GM03348 (cell line): ENCODE measurements at regions not wholly inside any gene's neighbourhood (a gene's known extent, or its start where the extent isn't known, plus 50 kb on each side); places are given as distances from the start of the nearest gene placed in this dataset.
"Not testable (repeated sequence)": the region's sequence is repeated elsewhere in the genome, so short reads cannot be mapped to it uniquely, and the experiment has no call there.

Source experiments
- DNase-seq: peaks from one replicate; pipeline ENCODE4 v3.0.0; 2012; ENCODE audit warnings: low spot score

DNA sequence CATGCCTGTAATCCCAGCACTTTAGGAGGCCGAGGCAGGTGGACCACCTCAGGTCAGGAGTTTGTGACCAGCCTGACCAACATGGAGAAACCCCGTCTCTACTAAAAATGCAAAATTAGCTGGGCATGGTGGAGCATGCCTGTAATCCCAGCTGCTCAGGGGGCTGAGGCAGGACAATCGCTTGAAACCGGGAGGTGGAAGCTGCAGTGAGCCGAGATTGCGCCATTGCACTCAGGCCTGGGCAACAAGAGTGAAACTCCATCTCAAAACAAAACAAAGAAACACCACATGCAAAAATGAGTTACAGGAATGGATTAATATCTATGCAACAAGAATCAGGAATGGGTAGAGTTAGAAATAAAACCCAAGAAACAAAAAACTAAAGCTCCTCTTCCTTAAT lies 462.3 kb upstream of the POM121L12 start:
- DNase-seq: not testable (repeated sequence)

DNA sequence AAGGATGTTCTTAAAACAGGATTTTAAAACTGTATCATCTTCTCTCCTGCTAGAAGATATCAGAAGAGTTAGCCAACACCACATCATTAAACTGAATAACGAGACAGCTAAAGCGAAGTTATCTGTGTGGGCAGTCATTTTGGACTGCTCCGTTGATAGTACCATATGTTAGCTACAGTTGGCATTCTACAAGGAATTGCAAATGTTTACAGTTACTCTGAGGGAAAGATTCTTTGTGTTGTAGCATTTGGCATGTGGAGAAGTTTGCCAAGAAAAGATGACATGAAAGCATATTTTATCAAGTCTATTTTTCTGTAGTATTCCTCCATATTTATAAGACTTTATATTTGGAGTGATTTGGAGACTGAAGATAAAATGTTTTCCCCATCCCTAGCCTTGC lies 464.4 kb upstream of the POM121L12 start:
- DNase-seq: no peak

DNA sequence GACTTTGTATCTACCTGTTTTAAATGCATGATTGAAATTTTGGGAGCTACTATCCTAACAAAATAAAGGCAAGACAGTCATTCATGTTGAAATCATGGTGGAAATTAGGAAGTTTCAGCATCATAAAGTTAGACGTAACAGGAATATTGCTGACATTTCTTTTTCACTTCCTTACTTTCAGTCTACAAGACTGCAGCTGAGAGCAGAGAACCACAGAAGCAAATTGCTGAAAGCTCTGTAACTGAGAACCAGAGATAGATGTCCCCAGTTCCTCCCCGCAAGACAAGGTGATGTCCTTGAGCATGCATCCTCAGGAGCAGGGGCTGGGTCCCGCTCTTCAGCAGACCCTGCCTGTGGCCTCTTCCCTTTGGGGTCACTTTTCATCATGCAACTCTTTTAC lies 466.3 kb upstream of the POM121L12 start:
- no peak for DNase-seq

DNA sequence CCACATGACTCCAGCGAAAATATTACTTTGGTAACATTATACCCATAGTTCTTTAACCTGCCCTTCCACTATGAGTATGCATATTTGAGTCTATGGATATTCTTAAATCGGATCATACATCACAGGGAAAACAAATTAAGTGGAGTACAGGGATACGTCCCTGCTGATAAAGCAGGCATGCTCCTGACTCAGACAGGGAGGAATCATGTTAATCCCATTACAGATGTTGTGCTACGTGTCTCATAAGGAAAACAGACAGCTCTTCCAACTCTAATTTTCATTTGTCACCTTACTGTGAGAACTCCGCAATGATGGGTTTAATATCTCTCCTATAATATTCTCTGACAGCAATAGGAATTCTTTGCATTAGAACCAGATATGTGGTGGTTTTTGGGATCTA lies 469.5 kb upstream of the POM121L12 start:
- DNase-seq: no peak

DNA sequence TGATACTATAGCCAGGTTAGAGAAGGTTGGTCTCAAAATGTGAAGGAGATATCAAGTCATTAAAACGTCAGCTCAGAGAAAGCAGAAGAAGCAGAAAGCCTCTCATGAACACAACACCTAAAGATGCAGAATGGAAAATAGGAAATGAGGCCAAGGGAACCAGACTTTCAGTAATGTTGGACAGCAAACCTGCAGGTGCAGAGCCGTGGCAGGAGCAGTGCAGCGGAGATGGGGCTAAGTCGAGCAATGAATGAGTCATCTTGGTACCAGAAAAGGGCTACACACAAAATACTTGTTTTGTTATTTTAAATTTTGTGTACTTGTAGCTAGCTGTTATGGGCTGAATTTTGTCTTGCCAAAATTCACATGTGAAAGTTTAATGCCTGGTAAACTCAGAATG lies 479.6 kb upstream of the POM121L12 start:
- DNase-seq: no peak

DNA sequence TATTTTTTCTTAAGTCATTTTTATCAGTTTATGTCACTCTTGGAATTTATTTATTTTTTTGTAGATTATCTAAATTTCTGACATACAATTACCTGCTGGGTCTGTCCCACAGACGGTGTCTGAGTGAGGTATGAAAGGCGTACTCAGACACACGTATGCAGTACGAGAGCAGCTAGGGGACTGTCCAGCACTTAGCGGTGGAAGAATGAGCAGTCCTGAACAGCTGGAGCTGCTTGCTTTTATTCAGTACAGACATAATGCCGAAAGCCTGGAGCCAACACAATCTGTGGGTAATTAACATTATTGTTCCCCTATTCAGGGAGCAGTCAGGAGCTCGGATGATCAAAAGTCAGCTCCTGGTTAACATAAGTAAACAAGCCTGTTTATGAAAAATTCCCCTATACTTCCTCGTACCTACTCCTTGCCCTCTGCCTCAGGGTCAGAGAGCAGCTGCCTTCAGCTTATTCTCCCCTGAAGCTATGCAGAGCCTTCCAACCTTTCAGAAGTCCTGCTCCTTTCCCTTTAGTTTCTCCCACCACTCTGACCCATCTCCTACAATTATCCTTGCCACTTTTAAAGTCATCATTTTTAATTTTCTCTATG lies 488.0 kb upstream of the POM121L12 start:
- no peak for DNase-seq

DNA sequence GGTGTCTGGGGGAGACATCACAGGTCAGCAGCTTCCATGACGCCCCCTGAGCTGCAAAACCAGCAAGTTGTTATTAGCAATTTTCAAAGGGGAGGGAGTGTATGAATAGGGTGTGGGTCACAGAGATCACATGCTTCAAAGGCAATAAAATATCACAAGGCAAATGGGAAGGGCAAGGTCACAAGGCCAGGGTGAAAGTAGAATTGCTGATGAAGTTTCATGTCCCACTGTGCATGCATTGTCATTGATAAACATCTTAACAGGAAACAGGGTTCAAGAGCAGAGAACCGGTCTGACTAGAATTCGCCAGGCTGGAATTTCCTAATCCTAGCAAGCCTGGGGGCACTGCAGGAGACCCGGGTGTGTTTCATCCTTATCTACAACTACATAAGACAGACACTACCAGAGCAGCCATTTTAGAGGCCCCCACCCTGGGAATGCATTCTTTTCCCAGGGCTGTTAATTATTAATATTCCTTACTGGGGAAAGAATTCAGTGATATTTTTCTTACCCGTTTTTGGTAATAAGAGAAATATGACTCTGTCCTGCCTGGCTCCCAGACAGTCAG lies 494.2 kb upstream of the POM121L12 start:
- DNase-seq: not testable (repeated sequence)

DNA sequence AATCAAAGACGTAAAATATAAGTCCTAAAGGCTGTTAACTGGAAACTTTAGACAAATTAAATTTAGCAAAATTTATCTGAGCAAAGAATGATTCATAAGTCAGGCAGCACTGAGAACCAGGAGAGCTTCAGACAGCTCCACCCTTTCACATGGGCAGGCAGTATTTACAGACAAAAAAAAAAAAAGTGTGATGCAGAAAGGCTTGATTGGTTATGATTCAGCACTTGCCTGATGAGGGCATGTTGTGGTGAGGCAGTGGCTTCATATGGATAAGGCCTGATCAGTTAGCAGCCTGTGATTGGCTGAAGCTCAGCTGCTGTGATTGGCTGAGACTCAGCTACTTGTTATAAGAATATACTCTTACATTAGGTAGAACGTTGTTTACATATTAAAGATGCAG lies 495.4 kb upstream of the POM121L12 start:
- no peak for DNase-seq

DNA sequence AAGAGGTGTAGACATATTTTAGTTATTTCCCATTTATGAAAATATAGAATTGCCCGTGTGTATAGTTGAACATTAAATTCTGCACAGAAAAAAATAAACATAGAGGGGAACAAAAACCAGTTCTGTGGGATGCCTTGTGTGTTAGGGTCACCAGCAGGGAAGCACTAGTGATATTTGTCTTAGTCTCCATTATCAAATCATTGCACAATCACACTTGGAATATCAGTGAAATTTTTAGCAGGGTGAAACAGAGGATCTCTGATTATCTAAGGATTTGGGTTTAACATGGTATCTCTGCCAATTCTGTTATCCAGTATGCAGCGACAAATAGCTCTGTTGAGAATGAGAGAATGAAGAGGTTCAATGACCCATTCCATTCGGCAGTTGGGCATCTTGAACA lies 496.0 kb upstream of the POM121L12 start:
- no peak for DNase-seq

DNA sequence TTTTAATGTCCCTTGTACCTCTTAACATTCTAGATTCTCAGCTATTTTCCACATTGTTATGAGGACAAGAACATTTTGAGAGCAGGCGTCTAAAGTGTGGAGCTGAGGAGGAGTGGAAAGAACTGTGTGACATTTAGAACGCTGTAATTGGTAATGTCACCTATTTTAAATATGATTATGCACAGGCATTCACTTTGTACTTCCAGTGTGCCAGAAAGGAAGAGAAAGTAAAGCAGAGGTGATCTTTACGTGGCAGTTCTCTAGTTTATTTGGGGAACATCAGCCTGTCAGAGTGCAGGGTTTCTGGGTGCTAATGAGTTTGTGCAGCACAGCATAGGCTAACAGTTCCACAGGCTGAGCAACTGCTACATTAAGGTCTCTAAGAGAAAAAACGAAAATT lies 498.4 kb upstream of the POM121L12 start:
- DNase-seq: no peak

DNA sequence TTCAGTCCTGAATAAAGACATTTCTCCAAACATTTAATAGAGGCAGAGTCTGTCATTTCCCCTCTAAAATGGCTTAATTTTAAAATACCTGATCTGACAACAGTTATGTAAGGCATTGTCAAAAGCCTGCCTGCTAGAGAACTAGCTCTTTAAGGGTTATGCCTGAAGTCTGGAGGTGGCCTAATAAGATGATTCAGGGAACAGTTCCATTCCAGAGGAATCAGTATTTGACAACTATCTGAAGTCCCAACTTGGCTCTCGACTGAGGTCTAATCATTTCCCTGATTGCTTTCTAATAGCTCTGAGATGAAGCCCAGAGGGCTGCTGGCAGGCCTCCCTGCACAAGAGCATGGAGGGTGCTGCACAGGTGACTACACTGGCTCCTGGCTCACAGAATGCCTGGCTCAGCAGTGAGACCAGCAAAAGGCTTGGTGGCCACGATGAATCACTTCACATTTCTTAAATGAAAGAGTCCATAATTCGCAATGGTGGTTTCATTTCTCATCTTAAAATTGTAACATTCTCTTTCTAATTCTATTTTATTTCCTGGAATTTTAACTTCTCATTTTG lies 509.6 kb upstream of the POM121L12 start:
- no peak for DNase-seq

DNA sequence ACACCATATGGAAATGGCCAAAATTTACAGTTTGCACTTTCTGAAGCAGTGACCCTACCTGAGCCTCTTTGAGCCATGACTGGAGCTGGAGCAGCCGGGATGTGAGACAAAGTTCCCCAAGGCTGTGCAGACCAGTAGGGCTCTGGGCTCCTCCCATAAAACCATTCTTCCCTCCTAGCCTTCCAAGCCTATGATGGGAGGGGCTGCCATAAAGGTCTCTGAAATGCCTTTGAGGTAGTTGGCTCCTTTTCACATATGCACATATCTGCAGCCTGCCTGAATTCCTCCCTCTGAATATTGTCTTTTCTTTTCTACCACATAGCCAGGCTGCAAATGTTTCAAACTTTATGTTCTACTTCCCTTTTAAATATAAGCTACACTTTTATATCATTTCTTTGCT lies 516.6 kb upstream of the POM121L12 start:
- no peak for DNase-seq

DNA sequence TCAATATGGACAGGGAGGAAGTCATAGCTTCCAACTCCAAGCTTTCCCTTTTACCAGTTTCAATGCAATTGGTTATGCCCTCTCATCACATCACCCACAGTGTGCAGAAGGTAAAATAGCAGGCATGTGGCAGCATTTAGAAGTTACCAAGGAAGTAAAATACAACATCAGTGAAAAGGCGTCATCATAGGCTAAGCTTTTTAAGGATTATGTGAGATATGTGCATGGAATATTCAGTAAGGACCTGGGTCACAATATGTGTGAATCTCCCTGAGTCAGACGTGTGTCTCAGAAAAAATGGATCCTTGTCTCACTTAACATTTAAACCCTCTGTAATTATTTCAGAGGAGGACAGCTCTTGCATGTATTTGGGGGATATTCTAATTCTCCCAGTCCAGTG lies 522.8 kb upstream of the POM121L12 start:
- no peak for DNase-seq

DNA sequence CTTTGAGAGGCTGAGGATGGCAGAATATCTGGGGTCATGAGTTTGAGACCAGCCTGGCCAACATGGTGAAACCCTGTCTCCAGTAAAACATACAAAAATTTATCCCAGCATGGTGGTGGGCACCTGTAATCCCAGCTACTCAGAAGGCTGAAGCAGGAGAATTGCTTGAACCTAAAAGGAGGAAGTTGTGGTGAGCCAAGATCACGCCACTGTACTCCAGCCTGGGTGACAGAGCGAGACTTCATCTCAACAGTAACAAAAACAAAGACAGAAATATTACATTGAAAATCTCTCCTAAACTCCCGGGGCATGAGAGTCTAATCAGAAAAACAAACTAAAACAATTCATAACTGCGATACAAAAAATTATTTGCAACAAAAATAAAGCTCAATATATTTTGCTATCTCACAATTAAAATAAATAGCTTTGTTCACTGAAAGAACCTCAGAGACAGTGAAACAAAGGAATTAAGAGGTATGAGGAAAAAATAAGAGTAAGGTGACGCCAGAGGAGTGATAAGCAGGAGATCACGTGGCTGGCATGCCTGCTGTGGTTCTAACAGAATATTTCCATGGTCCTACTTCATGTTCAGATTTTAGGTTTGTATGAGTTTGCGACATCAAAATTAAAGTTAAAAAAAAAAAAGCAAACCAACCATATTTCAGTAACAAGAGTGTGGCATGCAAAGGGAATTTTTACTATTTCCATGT lies 527.7 kb upstream of the POM121L12 start:
- DNase-seq: no peak

DNA sequence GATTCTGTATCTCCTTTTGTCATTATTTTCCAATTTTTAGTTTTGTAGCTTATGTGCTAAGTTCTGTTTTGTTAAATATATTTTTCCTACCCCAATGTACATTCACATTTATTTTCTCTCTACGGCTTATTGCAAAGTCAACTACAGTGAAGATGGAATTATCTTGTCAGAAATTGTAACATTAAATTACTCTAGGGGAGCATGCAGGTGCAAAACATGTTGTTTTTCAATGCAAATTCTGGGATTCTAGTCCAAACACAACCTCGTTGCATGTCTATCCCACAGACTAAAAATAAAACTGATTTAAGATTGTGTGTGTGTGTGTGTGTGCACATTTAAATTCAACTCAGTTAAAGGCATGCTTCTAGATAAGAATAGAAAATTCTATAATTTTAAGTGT lies 529.1 kb upstream of the POM121L12 start:
- DNase-seq: no peak

DNA sequence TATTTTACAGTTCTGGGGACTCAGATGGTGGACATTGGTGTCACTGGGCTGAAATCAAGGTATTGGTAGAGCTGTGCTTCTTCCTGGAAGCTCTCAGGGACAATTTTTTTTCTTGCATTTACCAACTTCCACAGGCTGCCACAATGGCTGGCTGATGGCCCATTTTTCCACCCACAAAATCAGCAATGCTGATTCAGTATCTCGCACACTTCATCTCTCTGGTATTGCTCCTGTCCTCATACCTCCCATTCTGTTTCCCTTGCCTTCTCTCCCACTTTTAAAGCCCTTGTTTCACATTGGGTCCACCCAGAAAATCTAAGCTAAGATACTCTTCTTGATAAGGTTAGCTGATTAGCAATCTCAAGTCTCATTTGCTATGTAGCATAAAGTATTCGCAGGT lies 530.9 kb upstream of the POM121L12 start:
- DNase-seq: no peak

DNA sequence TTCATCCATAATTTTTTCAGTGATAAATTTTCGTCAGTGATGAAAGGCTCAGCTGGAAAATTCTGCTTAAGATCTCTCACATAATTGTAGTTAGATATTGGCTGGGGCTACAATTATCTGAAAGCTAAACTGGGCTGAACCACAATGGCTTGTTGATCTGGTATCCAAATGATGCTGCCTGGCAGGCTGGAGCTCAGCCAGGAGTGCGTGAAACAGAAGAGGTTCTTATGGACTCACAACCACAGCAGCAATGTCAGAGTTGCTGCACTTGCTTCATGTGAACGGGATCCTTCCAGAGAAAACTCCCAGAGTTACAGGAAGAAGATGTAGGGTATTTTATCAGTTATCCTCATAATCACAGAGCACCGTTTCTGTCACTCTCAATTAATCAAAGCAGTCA lies 533.2 kb upstream of the POM121L12 start:
- no peak for DNase-seq

DNA sequence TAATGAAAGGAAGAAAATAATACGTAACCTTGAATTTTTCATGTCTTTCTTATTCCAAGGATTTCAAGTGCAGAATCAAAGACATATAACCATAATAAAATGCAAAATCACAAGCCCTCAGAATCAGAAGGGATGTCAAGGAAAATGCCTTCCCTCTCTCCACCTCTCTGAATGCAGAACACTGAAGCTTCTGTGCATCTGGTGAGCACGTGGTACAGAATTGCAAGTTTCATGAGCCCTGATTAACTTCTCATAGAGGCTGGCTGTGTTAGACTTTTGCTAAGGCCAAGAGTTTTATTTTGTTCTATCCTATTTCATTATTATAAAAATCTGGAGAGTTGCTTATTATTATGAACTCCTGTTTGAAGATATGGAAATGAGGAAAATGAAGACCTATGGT lies 533.7 kb upstream of the POM121L12 start:
- DNase-seq: no peak

DNA sequence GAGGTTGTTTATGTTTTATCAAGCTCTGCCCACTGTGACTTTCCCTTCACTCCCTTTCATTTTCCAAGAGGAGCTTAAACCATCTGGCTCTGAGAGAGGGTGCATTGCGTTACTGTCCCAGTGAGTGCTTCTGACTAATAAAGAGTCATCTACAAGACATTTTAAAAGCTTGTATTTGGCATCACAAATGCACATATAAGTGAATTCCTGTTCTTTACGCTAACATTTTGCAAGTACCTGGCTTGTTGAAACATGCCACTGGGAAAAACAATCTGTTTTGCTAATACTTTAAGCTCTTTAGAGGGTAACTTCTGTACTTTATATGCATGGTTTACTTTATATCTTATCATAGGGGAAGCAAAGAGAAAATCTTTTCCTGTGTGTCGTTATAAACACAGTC lies 534.6 kb upstream of the POM121L12 start:
- no peak for DNase-seq

DNA sequence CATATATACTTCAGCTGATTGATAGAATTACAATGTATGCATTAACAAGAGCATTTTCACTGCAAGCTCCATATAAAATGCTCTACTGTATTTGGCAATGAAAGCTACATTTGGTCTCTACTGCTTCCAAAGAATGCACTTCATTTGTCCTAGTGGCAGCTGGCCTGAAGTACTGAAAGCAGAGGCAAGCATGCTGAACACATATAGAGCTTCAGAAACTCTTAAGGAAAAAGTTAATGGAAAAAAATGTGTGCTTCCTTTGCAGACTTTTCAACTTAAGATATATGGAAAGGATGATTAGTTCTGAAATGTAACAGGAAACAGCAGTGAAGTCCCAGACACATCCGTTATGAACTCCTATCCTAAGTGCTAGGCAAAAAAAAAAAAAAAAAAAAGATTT lies 537.1 kb upstream of the POM121L12 start:
- no peak for DNase-seq

DNA sequence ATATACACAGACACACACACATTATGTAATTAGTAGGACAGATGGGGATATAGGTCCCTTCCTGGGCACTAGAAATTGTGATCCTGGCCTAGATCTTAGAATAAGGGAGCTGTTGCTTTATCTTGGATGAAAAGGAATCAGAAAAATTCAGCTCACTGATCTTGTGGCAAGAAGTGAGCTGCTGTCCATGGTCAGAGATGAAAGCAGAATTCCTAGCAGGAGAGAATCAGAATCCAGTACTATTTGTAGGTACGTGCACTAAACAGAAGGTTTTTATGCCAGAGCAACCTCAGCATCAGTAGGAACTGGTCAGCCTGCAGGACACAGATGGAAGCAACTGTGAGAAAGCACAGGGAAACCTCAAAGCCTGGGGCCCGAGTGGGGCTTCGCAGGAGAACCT lies 549.2 kb upstream of the POM121L12 start:
- no peak for DNase-seq

DNA sequence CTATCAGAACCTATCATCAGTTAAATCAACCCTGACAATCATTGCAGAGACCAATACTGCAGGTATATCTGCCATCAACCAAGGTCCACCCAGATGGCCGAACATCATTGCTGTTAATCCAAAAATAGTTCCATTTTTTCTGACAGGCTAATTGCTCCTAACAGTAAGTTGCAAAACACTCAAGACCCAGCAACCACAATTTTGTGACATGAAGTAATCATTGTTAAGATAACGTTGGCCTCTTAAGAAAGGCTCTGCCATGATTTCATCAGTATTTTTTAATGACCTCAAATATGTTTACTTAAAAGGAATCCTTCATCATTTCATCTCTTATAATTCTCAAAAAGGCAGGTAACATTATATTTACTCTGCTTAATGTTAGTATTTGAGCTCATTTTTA lies 553.4 kb upstream of the POM121L12 start:
- DNase-seq: no peak

DNA sequence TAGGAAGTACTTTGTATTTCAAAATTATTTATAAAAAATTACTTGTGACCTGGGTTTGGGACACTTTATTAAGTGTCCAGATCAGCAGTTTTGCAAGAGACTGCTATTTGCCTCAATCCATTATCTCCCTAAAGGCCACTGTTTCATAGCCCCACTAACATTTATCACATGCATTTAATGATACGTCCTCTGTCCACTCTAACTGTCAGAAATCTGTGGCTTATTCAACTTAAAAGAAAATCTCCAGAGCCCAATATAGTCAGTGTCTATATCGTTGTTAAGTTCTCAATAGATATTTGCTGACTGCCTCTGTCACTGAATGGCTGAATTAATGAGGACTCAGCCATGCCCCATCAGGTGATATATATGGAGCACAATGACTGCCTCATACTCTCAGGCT lies 553.9 kb upstream of the POM121L12 start:
- DNase-seq: no peak

DNA sequence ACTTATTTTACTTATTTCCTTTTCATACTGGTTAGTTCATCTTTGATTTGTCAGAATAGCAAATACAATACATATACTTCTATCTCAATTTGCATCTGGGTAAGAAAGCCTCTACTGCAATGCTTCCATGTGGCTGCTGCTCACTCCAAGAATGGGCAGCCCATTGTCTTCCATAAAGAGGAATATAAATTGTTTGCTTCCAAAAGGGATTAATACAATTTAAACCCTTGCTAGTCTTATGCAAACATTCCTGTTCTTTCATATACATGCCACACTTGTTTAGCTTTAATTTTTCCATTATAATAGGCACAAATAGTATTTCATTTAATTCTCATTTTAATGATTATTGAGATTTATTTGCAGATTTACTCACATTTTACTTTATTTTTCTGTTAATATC lies 555.4 kb upstream of the POM121L12 start:
- DNase-seq: no peak
